ENCODE measurements at regions not wholly inside any gene's neighbourhood (a gene's known extent, or its start where the extent isn't known, plus 50 kb on each side); places are given as distances from the start of the nearest gene placed in this dataset.

DNA sequence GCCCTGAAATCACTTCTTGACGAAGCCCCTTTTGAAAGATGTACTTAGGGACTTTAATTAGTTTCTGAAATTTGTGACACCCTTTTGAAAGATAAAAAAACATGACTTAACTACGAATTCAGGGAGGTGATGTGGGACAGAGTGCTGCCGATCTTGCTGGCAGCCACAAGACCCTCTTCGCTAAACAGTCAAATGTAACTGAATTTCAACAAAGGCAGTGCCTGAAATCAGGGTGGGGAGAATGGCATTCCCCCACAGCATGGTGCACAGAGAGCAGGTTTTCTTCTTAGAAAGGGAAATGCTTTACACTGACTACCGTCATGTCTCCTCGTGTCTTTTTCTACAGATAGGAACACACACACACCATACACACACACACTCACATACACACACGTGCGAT is 640.2 kb upstream of the POU3F3 start:
- ChIA-PET POLR2A (ENCODE audit: partially characterized antibody) (no interaction called here), CTCF (ENCODE audit: partially characterized antibody) (no interaction called here)
- FAIRE-seq (peak; percentile 79), DNase-seq (ENCODE audit: low read depth in 1 of 2, low spot score in 2 of 2) (no peak)
- no peak overlapping the region for H3K18ac ChIP-seq (ENCODE audit: extremely low read depth, low read length)
- H2BK5ac ChIP-seq (ENCODE audit: low read depth, low read length): no peak overlapping the region
- no peak overlapping the region for H3K14ac ChIP-seq (ENCODE audit: insufficient read length)
- H3K27me3 ChIP-seq (replicated peaks in 1 of 4; ENCODE audit: control insufficient read depth in 3 of 4, extremely low read depth in 1 of 4, insufficient read depth in 3 of 4, low read length in 3 of 4): no peaks in the 10 kb centered on the region
- peak overlapping the region in 1 of 2 experiments; percentile 29; a peak in 1 of 4 replicates for H3K4me2 ChIP-seq (ENCODE audit: insufficient read depth in 1 of 2, low read depth in 2 of 2, low read length in 2 of 2)
- H3K9ac ChIP-seq (replicated peaks in 1 of 4; ENCODE audit: extremely low read depth in 1 of 4, low read depth in 3 of 4, low read length in 3 of 4): peak overlapping the region in 1 of 4 experiments; percentile 9; a peak in 1 of 7 replicates
- H3K36me3 ChIP-seq (ENCODE audit: control insufficient read depth in 2 of 4, insufficient read depth in 4 of 4, low read length in 3 of 4): no peaks in the 10 kb centered on the region
- H2BK120ac ChIP-seq (replicated peaks; ENCODE audit: low read depth, low read length): no peak overlapping the region
- H3K9me3 ChIP-seq (ENCODE audit: insufficient read depth in 2 of 2, low read depth in 1 of 2, low read length in 1 of 2): no peaks in the 10 kb centered on the region
- no peaks in the 10 kb centered on the region for H3K23me2 ChIP-seq (ENCODE audit: low read depth, low read length)
- H4K91ac ChIP-seq (replicated peaks; ENCODE audit: insufficient read length, low read length): no peak overlapping the region
- no peak overlapping the region for H2BK20ac ChIP-seq (ENCODE audit: low read length)
- 69% methylated on average over 8 of the region's 8 CpGs; no CpG with 5 or more reads in 1 of the 2 experiments for WGBS, 2 experiments (ENCODE audit: extremely low coverage in 1 of 2, insufficient coverage in 1 of 2, insufficient read length in 1 of 2, insufficient replicate concordance in 2 of 2, low coverage in 1 of 2, low lambda C conversion rate in 2 of 2, missing lambda C conversion rate in 1 of 2)
- peaks cover 1 to 7% (median 4%) of the 10 kb centered on the region in 4 experiments; a peak in 3 of 7 replicates for H3K4me1 ChIP-seq (replicated peaks in 1 of 4; ENCODE audit: control insufficient read depth in 3 of 4, insufficient read depth in 4 of 4, low read length in 3 of 4)
- no peak overlapping the region for H3K23ac ChIP-seq (ENCODE audit: insufficient read length)
- H2BK15ac ChIP-seq (ENCODE audit: low read length): no peak overlapping the region
- H4K20me1 ChIP-seq (replicated peaks in 1 of 2; ENCODE audit: control insufficient read depth in 1 of 2, insufficient read depth in 2 of 2, low read length in 2 of 2): no peaks in the 10 kb centered on the region
- no peak overlapping the region for H2AK5ac ChIP-seq (ENCODE audit: low read depth, low read length)
- peak overlapping the region; percentile 36; the same call in 1 of the 2 replicates for H2AFZ ChIP-seq (ENCODE audit: low read length)
- no peak overlapping the region for H3K56ac ChIP-seq (replicated peaks; ENCODE audit: insufficient read length, low read depth, low read length)
- H4K5ac ChIP-seq (ENCODE audit: insufficient read length, low read depth, low read length): no peak overlapping the region
- no peak overlapping the region for H3K4me3 ChIP-seq (ENCODE audit: extremely low read depth in 1 of 4, insufficient read depth in 2 of 4, low read depth in 3 of 4, low read length in 4 of 4)
- H2BK12ac ChIP-seq (ENCODE audit: low read depth, low read length): no peak overlapping the region
- no peak overlapping the region for H3K27ac ChIP-seq (ENCODE audit: low read depth, low read length)
- no peak overlapping the region for H3K4ac ChIP-seq (replicated peaks; ENCODE audit: insufficient read length, low read depth, low read length)
- no peaks in the 10 kb centered on the region for H3K79me1 ChIP-seq (ENCODE audit: low read depth, low read length)
- no peak overlapping the region for H4K8ac ChIP-seq (ENCODE audit: extremely low read depth, insufficient read depth, low read length)
- no peaks in the 10 kb centered on the region for H3K79me2 ChIP-seq (ENCODE audit: control insufficient read depth in 1 of 2, insufficient read depth in 2 of 2, low read length in 2 of 2)
- TF ChIP-seq CBX5 (IDR thresholded peaks at IDR 0.05; ENCODE audit: low read depth, low read length) (no peak), RNF2 (IDR thresholded peaks at IDR 0.05; ENCODE audit: borderline replicate concordance, low read depth, low read length, missing control alignments, poor library complexity, severe bottlenecking) (no peak), PHF8 (conservative IDR thresholded peaks at IDR 0.05; ENCODE audit: low read depth, low read length) (no peak), SP1 (IDR thresholded peaks at IDR 0.05; ENCODE audit: low read depth, low read length) (no peak), GABPA (IDR thresholded peaks at IDR 0.05; ENCODE audit: borderline replicate concordance, insufficient read depth, low read length) (no peak), TAF7 (optimal IDR thresholded peaks at IDR 0.05; ENCODE audit: borderline replicate concordance, low read depth, low read length) (peak; percentile 71), RXRA (IDR thresholded peaks at IDR 0.05; ENCODE audit: insufficient read depth, low read depth, low read length) (no peak), MAFK (IDR thresholded peaks at IDR 0.05; ENCODE audit: low read depth, low read length) (no peak), POLR2AphosphoS5 (IDR thresholded peaks at IDR 0.05; ENCODE audit: low read depth, low read length) (peak; percentile 35; the same call in 1 of the 2 replicates)
- TF ChIP-seq, protein P1, sequence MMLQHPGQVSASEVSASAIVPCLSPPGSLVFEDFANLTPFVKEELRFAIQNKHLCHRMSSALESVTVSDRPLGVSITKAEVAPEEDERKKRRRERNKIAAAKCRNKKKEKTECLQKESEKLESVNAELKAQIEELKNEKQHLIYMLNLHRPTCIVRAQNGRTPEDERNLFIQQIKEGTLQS (IDR thresholded peaks at IDR 0.05; ENCODE audit: insufficient read depth, low read depth, low read length): no peak
- TF ChIP-seq, protein P2, sequence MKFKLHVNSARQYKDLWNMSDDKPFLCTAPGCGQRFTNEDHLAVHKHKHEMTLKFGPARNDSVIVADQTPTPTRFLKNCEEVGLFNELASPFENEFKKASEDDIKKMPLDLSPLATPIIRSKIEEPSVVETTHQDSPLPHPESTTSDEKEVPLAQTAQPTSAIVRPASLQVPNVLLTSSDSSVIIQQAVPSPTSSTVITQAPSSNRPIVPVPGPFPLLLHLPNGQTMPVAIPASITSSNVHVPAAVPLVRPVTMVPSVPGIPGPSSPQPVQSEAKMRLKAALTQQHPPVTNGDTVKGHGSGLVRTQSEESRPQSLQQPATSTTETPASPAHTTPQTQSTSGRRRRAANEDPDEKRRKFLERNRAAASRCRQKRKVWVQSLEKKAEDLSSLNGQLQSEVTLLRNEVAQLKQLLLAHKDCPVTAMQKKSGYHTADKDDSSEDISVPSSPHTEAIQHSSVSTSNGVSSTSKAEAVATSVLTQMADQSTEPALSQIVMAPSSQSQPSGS (IDR thresholded peaks at IDR 0.05; ENCODE audit: low read length): no peak

Measured in H1 (cell line).